SK-N-SH treated with all-trans-retinoic acid at 6 μM for 48 hours (cell line): ENCODE measurements at regions not wholly inside any gene's neighbourhood (a gene's known extent, or its start where the extent isn't known, plus 50 kb on each side); places are given as distances from the start of the nearest gene placed in this dataset.

Experiments used
- ATAC-seq: fragments of 200-7000 bp; cut with Tn5 transposase; 3 replicates; pipeline ENCODE4 v1.9.1; 2020; ENCODE audit warnings: mild to moderate bottlenecking, moderate library complexity
- ARNTL ChIP-seq: fragments of 450-650 bp; formaldehyde crosslinking; IDR thresholded peaks from 2 replicates; pipeline ENCODE4 v1.5.0; 2020; ENCODE audit warnings: low read depth, mild to moderate bottlenecking, moderate library complexity, borderline replicate concordance
- BACH2 ChIP-seq: fragments of 250-450 bp; sonication (Bioruptor Pico); IDR thresholded peaks from 2 replicates; pipeline ENCODE4 v1.9.0; 2021; ENCODE audit warnings: mild to moderate bottlenecking, borderline replicate concordance
- CSDC2 ChIP-seq: fragments of 250-450 bp; sonication (Bioruptor Pico); IDR thresholded peaks from 2 replicates; pipeline ENCODE4 v1.5.0; 2020; ENCODE audit warnings: mild to moderate bottlenecking, moderate library complexity
- ESRRG ChIP-seq: fragments of 250-450 bp; sonication (Bioruptor Pico); IDR thresholded peaks from 2 replicates; pipeline ENCODE4 v1.6.1; 2021; ENCODE audit warnings: mild to moderate bottlenecking
- PATZ1 ChIP-seq: fragments of 250-450 bp; sonication (Bioruptor Pico); IDR thresholded peaks from 2 replicates; pipeline ENCODE4 v1.8.0; 2020; ENCODE audit warnings: mild to moderate bottlenecking, moderate library complexity, borderline replicate concordance
- PPARA ChIP-seq: fragments of 250-450 bp; sonication (Bioruptor Pico); IDR thresholded peaks from 2 replicates; pipeline ENCODE4 v1.5.0; 2020; ENCODE audit warnings: mild to moderate bottlenecking, borderline replicate concordance
- RARB ChIP-seq: fragments of 250-450 bp; sonication (Bioruptor Pico); IDR thresholded peaks from 2 replicates; pipeline ENCODE4 v1.8.0; 2021; ENCODE audit warnings: mild to moderate bottlenecking, moderate library complexity
- SNAI2 ChIP-seq: fragments of 250-450 bp; sonication (Bioruptor Pico); IDR thresholded peaks from 2 replicates; pipeline ENCODE4 v1.5.0; 2020; ENCODE audit warnings: mild to moderate bottlenecking, moderate library complexity
- TCF4 ChIP-seq: fragments of 250-450 bp; sonication (Bioruptor Pico); IDR thresholded peaks from 2 replicates; pipeline ENCODE4 v1.8.0; 2021; ENCODE audit warnings: mild to moderate bottlenecking, moderate library complexity, borderline replicate concordance
- TOX ChIP-seq: fragments of 250-450 bp; sonication (Bioruptor Pico); IDR thresholded peaks from 2 replicates; pipeline ENCODE4 v1.8.0; 2021; ENCODE audit warnings: mild to moderate bottlenecking, moderate library complexity, borderline replicate concordance
- TSHZ2 ChIP-seq: fragments of 250-450 bp; sonication (Bioruptor Pico); IDR thresholded peaks from 2 replicates; pipeline ENCODE4 v1.5.0; 2020; ENCODE audit warnings: mild to moderate bottlenecking, moderate library complexity
- ZFP3 ChIP-seq: fragments of 250-450 bp; sonication (Bioruptor Pico); IDR thresholded peaks from 2 replicates; pipeline ENCODE4 v1.5.0; 2020; ENCODE audit warnings: mild to moderate bottlenecking, moderate library complexity
- ZFP30 ChIP-seq: fragments of 450-650 bp; formaldehyde crosslinking; IDR thresholded peaks from 2 replicates; pipeline ENCODE4 v1.5.0; 2022; ENCODE audit warnings: mild to moderate bottlenecking, moderate library complexity
- ZNF565 ChIP-seq: fragments of 450-650 bp; formaldehyde crosslinking; conservative IDR thresholded peaks from 2 replicates; pipeline ENCODE4 v1.5.0; 2020; ENCODE audit warnings: low read depth, mild to moderate bottlenecking, moderate library complexity
- ZNF70 ChIP-seq: fragments of 450-650 bp; formaldehyde crosslinking; IDR thresholded peaks from 2 replicates; pipeline ENCODE4 v1.5.0; 2020; ENCODE audit warnings: mild to moderate bottlenecking, moderate library complexity
- ZNF8 ChIP-seq: fragments of 450-650 bp; formaldehyde crosslinking; IDR thresholded peaks from 2 replicates; pipeline ENCODE4 v1.5.0; 2020; ENCODE audit warnings: mild to moderate bottlenecking, moderate library complexity
- TF ChIP-seq, protein P1 (sequence below): fragments of 250-450 bp; sonication (Bioruptor Pico); IDR thresholded peaks from 2 replicates; pipeline ENCODE4 v1.8.0; 2021; ENCODE audit warnings: low read depth, mild to moderate bottlenecking, moderate library complexity, borderline replicate concordance
- TF ChIP-seq, protein P2 (sequence below): fragments of 250-450 bp; sonication (Bioruptor Pico); IDR thresholded peaks from 2 replicates; pipeline ENCODE4 v1.5.1; 2021; ENCODE audit warnings: mild to moderate bottlenecking, moderate library complexity

DNA sequence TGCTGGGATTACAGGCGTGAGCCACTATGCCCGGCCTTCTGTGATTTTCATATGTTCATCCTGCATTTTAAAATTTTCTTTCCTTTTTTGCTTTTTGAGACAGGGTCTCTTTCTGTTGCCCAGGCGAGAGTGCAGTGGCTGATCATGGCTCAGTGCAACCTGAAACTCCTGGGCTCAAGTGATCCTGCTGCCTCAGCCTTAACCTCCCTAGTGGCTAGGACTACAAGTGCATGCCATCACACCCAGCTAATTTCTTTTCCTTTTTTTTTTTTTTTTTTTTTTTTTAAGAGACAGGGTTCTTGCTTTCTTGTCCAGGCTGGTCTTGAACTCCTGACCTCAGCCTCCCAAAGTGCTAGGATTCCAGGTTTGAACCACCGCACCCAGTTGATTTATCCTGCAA is 54.1 kb upstream of the WT1 start:
- TF ChIP-seq ZFP3 (CRISPR knock-in tag) (no peak), PPARA (CRISPR knock-in tag) (no peak), ZNF565 (CRISPR knock-in tag) (no peak), PATZ1 (CRISPR knock-in tag) (no peak)
- no peak for ATAC-seq

DNA sequence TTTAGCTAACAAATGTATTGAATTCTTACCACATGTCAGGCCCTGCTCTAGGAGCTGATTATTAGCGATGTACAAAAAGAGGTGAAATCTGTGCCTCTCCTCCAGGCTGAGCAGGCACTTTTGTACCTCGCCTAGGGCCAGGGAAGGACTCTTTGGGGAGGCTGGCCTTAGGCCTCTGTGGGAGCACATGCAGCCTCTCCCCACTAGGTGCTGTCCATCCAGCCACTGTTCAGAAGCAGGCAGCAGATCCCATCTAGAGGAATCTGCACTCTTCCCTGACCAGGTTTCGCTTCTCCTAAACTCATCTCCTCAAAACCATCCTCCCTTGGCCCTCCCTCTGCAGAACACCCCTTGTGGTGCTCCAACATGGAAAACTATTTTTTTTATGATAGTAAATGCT is 51.9 kb upstream of the WT1 start:
- ATAC-seq = peak; percentile 84
- TF ChIP-seq SNAI2 (CRISPR knock-in tag) = no peak
- no peak for TF ChIP-seq PATZ1 (CRISPR knock-in tag)
- no peak for TF ChIP-seq ZFP30 (CRISPR knock-in tag)
- no peak for TF ChIP-seq TSHZ2 (CRISPR knock-in tag)
- TF ChIP-seq BACH2 (CRISPR knock-in tag) = no peak
- TF ChIP-seq, protein P1, sequence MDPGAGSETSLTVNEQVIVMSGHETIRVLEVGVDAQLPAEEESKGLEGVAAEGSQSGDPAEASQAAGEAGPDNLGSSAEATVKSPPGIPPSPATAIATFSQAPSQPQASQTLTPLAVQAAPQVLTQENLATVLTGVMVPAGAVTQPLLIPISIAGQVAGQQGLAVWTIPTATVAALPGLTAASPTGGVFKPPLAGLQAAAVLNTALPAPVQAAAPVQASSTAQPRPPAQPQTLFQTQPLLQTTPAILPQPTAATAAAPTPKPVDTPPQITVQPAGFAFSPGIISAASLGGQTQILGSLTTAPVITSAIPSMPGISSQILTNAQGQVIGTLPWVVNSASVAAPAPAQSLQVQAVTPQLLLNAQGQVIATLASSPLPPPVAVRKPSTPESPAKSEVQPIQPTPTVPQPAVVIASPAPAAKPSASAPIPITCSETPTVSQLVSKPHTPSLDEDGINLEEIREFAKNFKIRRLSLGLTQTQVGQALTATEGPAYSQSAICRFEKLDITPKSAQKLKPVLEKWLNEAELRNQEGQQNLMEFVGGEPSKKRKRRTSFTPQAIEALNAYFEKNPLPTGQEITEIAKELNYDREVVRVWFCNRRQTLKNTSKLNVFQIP = no peak
- no peak for TF ChIP-seq CSDC2 (CRISPR knock-in tag)
- TF ChIP-seq, protein P2, sequence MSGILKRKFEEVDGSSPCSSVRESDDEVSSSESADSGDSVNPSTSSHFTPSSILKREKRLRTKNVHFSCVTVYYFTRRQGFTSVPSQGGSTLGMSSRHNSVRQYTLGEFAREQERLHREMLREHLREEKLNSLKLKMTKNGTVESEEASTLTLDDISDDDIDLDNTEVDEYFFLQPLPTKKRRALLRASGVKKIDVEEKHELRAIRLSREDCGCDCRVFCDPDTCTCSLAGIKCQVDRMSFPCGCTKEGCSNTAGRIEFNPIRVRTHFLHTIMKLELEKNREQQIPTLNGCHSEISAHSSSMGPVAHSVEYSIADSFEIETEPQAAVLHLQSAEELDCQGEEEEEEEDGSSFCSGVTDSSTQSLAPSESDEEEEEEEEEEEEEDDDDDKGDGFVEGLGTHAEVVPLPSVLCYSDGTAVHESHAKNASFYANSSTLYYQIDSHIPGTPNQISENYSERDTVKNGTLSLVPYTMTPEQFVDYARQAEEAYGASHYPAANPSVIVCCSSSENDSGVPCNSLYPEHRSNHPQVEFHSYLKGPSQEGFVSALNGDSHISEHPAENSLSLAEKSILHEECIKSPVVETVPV = no peak
- no peak for TF ChIP-seq ZFP3 (CRISPR knock-in tag)
- no peak for TF ChIP-seq RARB (CRISPR knock-in tag)
- no peak for TF ChIP-seq TCF4 (CRISPR knock-in tag)
- TF ChIP-seq PPARA (CRISPR knock-in tag) = no peak

GRCh38 chr11:32485733-32486132 is 50.4 kb upstream of the WT1 start:
- no peak for ATAC-seq
- TF ChIP-seq, protein P2 = no peak
- TF ChIP-seq ZNF8 (CRISPR knock-in tag) = no peak
- TF ChIP-seq TCF4 (CRISPR knock-in tag) = no peak
- no peak for TF ChIP-seq CSDC2 (CRISPR knock-in tag)
- no peak for TF ChIP-seq ESRRG
- TF ChIP-seq ZFP30 (CRISPR knock-in tag) = no peak
- no peak for TF ChIP-seq BACH2 (CRISPR knock-in tag)
- TF ChIP-seq TOX = no peak
- TF ChIP-seq SNAI2 (CRISPR knock-in tag) = no peak
- TF ChIP-seq PATZ1 (CRISPR knock-in tag) = no peak
- no peak for TF ChIP-seq ZFP3 (CRISPR knock-in tag)
- no peak for TF ChIP-seq ZNF565 (CRISPR knock-in tag)
- no peak for TF ChIP-seq RARB (CRISPR knock-in tag)
- no peak for TF ChIP-seq ARNTL (CRISPR knock-in tag)
- no peak for TF ChIP-seq ZNF70
- TF ChIP-seq, protein P1 = no peak
